Keratinocyte (primary cell): ENCODE measurements at regions not wholly inside any gene's neighbourhood (a gene's known extent, or its start where the extent isn't known, plus 50 kb on each side); places are given as distances from the start of the nearest gene placed in this dataset.

ENCODE experiments used
- CTCF ChIP-seq, 3 experiments: IDR thresholded peaks in 1 of 3; conservative IDR thresholded peaks in 1 of 3; optimal IDR thresholded peaks in 1 of 3; 2 replicates in 2 of 3; 3 replicates in 1 of 3; pipeline versions ENCODE3 to v1.5.1; 2011; ENCODE audit warnings: low read length in 3 of 3, mild to moderate bottlenecking in 3 of 3, moderate library complexity in 2 of 3, control low read depth in 1 of 3, inconsistent platforms in 1 of 3; ENCODE audit not compliant: insufficient read depth in 2 of 3; ENCODE audit errors: extremely low read depth in 1 of 3
- EZH2 ChIP-seq: IDR thresholded peaks from one replicate; pipeline ENCODE4 v1.6.1; 2012; ENCODE audit warnings: inconsistent platforms, mild to moderate bottlenecking, low read length, moderate library complexity

GRCh38 chr7:13802651-13803050, 186.8 kb downstream of the ETV1 start:
- no peak for TF ChIP-seq CTCF (optimal IDR thresholded peaks at IDR 0.05 in 1 of 3, IDR thresholded peaks at IDR 0.05 in 1 of 3, conservative IDR thresholded peaks at IDR 0.05 in 1 of 3; ENCODE audit: extremely low read depth in 1 of 3, insufficient read depth in 2 of 3, low read length in 3 of 3)
- TF ChIP-seq EZH2 = no peak
